HEK293 (cell line): ENCODE measurements at regions not wholly inside any gene's neighbourhood (a gene's known extent, or its start where the extent isn't known, plus 50 kb on each side); places are given as distances from the start of the nearest gene placed in this dataset.

Experiments
- ZNF660 ChIP-seq: fragments of 450-650 bp; IDR thresholded peaks from 2 replicates; pipeline ENCODE4 v1.5.1; 2018; ENCODE audit warnings: missing biosample characterization, mild to moderate bottlenecking, missing genetic modification characterization
- TF ChIP-seq, protein P1 (sequence below): fragments of 450-650 bp; formaldehyde crosslinking; IDR thresholded peaks from 2 replicates; pipeline ENCODE4 v1.5.1; 2016; ENCODE audit warnings: missing biosample characterization, missing genetic modification characterization

DNA sequence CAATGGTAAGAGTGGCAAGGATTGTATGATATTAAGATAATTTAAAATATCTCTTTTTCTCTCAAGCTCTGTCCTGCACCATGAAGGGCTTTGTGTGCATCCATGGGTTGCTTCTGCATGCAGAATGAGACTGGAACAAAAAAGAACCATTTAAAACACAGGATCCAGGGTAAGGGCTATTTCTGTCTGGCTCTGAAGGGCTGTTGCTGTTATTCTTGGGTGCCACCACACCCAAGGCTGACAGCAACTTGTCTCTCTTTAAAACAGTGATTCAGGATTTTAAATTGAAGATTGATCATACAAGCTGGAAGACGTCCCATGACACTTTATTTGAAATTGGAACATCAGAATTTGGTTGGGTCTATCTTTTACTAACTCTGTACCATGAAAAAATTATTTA, 268.8 kb upstream of the CNTN3 start:
- TF ChIP-seq, protein P1, sequence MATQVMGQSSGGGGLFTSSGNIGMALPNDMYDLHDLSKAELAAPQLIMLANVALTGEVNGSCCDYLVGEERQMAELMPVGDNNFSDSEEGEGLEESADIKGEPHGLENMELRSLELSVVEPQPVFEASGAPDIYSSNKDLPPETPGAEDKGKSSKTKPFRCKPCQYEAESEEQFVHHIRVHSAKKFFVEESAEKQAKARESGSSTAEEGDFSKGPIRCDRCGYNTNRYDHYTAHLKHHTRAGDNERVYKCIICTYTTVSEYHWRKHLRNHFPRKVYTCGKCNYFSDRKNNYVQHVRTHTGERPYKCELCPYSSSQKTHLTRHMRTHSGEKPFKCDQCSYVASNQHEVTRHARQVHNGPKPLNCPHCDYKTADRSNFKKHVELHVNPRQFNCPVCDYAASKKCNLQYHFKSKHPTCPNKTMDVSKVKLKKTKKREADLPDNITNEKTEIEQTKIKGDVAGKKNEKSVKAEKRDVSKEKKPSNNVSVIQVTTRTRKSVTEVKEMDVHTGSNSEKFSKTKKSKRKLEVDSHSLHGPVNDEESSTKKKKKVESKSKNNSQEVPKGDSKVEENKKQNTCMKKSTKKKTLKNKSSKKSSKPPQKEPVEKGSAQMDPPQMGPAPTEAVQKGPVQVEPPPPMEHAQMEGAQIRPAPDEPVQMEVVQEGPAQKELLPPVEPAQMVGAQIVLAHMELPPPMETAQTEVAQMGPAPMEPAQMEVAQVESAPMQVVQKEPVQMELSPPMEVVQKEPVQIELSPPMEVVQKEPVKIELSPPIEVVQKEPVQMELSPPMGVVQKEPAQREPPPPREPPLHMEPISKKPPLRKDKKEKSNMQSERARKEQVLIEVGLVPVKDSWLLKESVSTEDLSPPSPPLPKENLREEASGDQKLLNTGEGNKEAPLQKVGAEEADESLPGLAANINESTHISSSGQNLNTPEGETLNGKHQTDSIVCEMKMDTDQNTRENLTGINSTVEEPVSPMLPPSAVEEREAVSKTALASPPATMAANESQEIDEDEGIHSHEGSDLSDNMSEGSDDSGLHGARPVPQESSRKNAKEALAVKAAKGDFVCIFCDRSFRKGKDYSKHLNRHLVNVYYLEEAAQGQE (tag by site-specific recombination) = no peak
- TF ChIP-seq ZNF660 (tag by site-specific recombination) = no peak
